HG02943 (cell line): ENCODE measurements at regions not wholly inside any gene's neighbourhood (a gene's known extent, or its start where the extent isn't known, plus 50 kb on each side); places are given as distances from the start of the nearest gene placed in this dataset.

Experiments used
- ATAC-seq: cut with Tn5 transposase; IDR thresholded peaks from one replicate; pipeline ENCODE4 v1.9.1; 2021; ENCODE audit warnings: mild to moderate bottlenecking, low read depth, moderate library complexity; ENCODE audit not compliant: unreplicated experiment

DNA sequence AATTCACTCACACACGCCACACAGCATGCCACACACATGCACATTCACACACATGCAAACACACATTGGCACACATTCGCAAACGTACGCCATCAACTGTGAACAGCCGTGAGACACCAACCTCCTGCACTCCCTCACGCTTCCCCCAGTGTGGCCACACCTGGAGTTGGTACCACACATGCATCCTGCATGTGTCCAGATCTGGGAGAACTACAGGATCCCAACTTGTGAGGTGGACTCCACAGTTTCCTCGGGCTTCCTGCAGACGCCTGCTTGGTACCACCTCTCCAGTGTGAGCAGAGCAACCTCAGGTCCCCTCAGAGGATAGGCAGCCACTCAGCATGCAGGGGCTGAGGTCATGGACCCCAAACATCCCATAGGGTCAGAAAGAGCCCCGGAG, 239.0 kb downstream of the EIPR1 start:
- no peak for ATAC-seq

DNA sequence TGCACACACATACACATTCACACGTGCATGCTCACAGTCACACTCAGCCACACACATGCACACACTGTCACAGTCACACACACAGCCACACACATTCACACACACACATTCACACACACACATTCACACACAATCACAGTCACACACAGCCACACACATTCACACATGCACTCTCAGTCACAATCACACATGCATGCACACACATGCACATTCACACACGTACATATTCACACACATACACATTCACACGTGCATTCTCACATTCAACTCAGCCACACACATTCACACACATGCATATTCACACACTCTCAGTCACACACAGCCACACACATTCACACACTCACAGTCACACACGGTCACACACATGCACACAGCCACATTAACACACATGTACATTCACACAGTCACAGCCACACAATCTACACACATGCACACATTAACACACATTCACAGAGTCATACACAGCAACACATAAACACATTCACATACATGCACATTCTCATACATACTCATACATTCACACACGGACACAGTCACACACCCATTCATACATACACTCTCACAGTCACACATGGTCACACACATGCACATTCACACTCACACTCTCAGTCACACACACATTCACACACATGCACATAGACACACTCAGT, 239.8 kb downstream of the EIPR1 start:
- no peak for ATAC-seq

- no peak for ATAC-seq
Observed at GRCh38 chr2:3135676-3136075, 241.9 kb downstream of the EIPR1 start.

GRCh38 chr2:3134026-3134571, 243.5 kb downstream of the EIPR1 start:
- no peak for ATAC-seq

DNA sequence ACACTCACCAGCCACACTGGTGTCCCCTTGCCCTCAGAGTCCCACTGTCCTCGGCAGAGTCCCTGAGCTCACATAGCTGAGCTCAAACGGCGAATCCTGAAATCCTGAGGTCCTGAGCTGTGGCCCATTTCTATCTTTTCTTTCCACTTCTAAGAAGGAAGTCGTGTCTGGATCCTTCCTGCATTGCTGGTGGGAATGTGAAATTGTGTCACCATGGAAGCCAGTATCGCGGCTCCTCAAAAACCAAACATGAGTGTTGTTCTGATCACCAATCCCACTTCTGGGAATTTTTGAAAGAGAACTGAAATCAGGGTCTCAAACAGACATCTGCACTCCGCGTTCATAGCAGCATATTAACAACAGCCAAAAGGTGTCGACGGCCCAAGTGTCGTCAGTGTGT, 244.7 kb downstream of the EIPR1 start:
- ATAC-seq = no peak

DNA sequence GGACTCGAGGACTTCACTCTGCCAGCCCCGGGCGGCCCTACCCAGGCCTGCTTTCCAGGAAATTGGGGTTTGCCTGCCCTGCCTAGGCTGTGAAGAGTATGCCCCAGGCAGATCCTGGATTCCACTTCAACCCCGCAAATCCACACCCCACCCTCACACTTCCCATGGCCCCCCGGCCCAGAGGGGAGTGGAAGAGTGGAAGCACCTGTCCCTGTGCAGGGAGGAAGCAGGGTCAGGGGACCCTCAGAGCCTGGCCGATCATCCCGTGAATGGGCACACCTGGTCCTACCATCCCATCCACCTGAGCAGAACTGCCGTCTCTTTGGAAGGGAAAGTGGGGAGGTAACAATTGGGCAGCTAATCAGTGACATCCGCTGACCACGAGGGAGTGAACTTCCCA, 245.2 kb downstream of the EIPR1 start:
- no peak for ATAC-seq

DNA sequence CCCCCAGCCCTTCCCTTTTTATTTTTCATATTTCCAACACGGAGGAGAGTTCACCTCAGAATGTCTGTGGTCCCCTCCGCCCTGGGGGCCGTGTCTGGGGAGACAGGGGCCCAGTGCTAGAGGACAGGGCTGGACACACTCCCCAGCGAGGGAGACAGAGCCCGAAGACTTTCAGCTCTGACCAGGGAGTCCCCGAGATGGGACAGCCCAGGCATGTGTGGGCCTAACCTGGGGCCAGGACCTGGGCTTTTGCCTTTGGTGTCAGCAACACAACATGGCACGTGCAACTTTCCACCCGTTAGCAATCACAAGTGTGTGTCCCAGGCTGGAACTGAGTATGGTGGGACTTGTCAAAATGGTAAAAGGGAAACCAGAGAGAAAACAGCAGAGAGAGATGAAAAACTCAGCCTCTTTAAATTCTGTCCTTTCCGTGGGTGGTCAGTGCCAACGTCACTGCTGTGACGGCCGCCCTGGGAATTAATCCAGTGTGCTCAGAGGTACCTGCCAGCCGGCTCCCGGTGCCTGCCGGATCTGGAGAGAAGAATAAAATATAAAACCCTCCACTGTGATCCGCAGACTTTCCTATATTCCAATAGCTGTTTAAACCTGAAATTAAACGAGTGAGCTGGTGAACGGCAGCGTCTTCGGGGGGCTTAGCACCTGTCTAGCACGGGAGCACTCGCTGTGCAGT, 245.8 kb downstream of the EIPR1 start:
- ATAC-seq = no peak

DNA sequence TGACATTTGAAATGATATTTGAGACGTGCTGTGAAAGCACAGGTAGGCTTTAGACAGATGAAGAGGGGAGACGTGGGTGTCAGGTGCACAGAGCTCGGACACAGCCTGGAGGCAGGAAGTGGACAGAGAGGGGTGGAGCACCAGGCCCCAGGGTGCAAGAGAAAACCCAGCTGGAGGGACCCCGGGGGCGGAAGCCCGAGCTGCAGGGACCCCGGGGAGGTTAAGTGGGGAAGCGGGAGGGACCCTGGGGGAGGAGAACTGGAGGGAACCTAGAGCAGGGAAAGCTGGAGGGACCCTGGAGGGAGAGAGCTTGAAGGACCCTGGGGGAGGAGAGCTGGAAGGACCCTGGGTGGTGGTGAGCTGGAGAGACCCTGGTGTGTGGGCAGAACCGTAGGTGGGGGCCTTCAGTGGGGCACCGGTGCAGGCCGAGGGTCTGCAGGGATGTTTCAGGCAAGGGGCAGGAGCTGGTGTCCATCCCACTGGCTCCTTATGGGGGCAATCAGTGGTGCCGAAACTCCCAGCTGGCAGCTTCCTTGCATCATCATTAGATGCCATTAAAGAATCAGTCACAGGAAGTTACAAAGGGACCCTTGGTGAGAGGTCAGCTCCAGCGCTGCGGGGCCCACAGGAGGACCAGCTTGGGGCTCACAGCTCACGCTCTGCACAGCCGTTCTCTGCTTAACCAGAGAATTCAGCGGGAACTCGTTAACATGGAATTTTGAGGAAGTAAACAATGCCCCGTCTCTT, 246.6 kb downstream of the EIPR1 start:
- ATAC-seq = no peak

- no peak for ATAC-seq
Observed at GRCh38 chr2:3130444-3130843, 247.2 kb downstream of the EIPR1 start.

GRCh38 chr2:3129867-3130266, 247.8 kb downstream of the EIPR1 start:
- ATAC-seq = no peak

DNA sequence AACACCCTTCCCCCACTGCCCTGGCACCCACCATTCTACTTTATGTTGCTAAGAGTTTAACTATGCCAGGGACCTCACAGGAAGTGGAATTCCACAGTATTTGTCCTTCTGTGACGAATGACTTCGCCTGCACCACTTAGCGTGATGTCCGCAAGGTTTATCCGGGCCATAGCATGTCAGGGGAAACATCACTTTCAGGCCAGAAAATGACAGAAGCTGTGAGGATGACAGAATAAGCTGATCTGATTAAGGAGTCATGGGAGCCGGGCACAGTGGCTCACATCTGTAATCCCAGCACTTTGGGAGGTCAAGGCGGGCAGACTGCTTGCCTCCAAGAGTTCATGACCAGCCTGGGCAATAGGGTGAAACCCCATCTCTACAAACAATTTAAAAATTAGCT, 248.8 kb downstream of the EIPR1 start:
- ATAC-seq = no peak

DNA sequence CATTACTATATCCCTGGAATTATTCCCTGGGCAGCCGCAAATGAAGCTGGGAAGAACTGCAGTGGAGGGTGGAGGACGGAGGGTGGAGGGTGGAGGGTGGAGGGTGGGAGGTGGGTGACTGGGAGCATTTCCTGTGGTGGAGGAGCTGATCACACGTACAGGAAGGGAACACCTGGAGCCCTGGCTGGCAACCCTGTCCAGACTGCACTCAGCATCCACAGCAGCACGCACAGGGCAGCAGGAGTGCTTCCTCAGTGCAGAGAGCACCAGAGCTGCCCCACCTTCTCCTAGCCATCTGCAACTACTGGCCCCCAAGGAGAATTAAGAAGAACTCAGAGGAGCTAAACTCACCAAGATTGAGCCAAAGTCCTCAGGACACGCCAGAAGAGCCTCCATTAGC, 249.9 kb downstream of the EIPR1 start:
- ATAC-seq = peak; percentile 19

DNA sequence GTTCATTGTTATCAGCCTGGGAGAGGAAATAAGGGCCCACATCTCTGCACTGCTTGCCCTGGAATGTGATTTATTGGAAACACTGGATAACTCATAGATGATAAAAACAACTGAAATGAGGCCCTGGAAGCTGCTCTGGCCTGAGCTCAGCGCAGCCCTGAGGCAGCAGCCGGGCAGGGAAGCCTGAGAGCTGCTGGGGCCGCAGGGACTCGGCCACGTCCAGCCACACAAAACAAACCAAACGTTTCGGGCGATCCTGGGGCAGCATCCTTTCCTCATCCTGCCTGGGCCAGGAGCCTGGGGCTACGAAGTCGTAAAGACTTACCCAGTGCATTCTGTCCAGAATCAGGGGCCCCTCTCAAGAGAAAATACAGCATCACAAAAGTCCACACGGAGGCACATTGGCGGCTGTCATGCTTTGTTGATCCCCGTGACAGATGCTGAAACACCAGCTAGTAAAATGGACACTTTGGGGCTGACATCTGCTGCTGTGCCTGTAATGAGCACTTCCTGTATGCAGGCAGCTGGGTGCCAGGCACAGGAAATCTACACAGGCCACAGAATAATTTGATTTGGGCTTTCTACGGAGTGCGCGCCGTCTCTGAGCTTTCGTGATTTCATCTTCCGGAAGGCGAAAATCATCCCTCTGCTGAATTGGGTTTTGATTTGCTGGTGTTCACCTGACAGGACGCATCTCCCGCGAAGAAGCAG, 250.6 kb downstream of the EIPR1 start:
- ATAC-seq = peak; percentile 71

DNA sequence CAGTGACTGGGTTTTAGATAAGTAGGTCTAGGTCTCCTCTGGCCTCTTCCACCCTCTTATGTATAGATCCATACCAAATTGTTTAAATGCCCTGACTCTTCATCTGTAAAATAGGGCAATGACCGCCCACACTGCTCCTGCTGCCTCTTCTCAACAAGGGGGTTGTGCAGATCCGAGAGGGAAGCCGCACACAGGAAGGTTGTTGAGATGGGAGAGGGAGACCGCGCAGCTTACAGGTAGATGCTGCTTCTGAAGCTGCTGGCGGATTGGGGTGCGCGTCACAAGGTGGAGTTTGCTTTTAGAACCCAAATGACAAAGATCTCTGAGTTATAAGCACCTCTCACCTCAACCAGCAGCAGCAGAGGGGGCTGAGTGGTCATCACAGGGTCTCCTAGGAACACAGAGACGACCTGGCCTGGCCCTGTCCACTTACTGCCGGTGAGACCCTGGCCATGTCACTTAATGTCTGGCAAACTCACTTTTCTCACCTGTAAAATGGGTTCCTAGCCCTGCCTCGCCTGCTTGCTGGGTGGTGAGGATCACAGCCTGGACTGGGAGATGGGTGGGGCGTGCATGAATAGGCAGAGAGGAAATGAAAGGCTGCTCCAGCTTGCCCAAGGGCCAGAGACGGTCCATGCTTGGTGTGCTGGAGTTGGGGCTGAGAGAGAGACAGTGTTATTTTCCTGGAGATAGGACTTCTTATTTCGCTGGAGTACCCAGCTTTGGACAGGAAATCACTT, 251.3 kb downstream of the EIPR1 start:
- ATAC-seq = no peak

DNA sequence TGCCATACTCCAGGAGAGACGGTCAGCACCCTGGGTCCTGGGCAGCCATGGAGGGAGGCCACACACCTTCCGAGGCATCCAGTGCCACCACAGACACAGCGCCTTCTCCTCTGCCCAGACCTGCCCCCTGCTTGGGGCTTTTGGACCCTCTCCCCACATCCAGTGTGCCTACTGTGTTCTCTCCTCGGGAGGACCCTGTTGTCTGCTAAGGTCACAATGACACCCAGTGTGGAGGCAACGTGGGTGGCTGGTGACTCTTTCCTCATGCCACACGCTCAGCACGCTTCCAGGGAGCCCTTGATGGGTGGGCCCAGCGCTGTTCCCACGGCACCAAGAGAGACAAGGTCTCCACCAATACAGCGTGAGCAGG, 251.9 kb downstream of the EIPR1 start:
- no peak for ATAC-seq

DNA sequence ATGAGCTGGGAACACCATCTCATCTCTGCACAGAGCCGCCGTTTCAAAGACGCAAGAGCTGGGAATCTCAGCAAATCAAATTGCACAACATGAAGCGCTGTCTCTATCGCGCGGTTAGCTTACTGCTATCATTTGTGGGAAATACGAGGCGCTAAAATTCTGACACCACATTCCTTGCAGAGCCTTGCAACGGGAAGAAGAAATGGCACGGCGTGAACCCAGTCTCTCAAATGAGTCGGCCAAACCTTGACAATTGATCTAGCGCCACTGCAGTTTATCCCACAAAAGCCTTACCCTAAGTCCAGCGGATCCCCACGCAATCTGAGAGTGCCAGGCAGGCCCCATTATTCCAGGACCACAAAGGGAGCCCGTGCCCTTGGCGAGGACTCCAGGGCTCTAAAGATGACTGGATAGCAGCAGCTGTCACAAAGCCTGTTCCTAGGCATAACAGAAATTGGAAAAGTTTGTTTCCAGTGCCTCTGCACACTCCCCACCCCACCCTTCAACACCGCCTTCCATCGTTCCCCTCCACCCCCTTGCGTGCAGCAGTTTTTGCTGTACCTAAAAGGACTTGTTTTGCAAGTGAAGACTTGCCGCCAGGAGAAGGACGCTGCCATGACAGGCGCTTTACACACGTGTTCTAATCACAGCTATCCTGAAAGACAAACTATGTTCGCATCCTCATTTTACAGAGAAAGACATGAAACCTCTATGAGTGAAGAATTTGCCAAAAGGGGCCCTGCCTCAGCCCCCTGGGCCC, 252.4 kb downstream of the EIPR1 start:
- ATAC-seq = no peak

- ATAC-seq = no peak
Observed at GRCh38 chr2:3122525-3122924, 255.1 kb downstream of the EIPR1 start.

- no peak for ATAC-seq
Observed at GRCh38 chr2:3121601-3122000, 256.0 kb downstream of the EIPR1 start.

GRCh38 chr2:3117650-3118216, 259.9 kb downstream of the EIPR1 start:
- no peak for ATAC-seq
